AG08395 (cell line): ENCODE measurements at regions not wholly inside any gene's neighbourhood (a gene's known extent, or its start where the extent isn't known, plus 50 kb on each side); places are given as distances from the start of the nearest gene placed in this dataset.
A peak's percentile ranks its signal among the peaks of the same experiment; 100 is the strongest.
"Not testable (repeated sequence)": the region's sequence is repeated elsewhere in the genome, so short reads cannot be mapped to it uniquely, and the experiment has no call there.

Source experiments
- DNase-seq: peaks from one replicate; pipeline ENCODE4 v3.0.0; 2012; ENCODE audit warnings: mixed read lengths, low spot score

- DNase-seq, result no peak
These were observed 206.1 kb upstream of the GADL1 start for GRCh38 chr3:31100519-31100918.

- DNase-seq, result not testable (repeated sequence)
These were observed 206.8 kb upstream of the GADL1 start for GRCh38 chr3:31101285-31101684.

GRCh38 chr3:31102196-31102879 lies 207.9 kb upstream of the GADL1 start:
- DNase-seq, result no peak

- no peak for DNase-seq
These were observed 208.7 kb upstream of the GADL1 start for GRCh38 chr3:31103181-31103580.

GRCh38 chr3:31103623-31104180 lies 209.2 kb upstream of the GADL1 start:
- DNase-seq, result no peak

GRCh38 chr3:31105011-31105410 lies 210.6 kb upstream of the GADL1 start:
- no peak for DNase-seq

GRCh38 chr3:31105438-31106077 lies 211.1 kb upstream of the GADL1 start:
- peak; percentile 88 for DNase-seq

GRCh38 chr3:31106204-31106603 lies 211.7 kb upstream of the GADL1 start:
- DNase-seq, result peak; percentile 75

- no peak for DNase-seq
These were observed 212.5 kb upstream of the GADL1 start for GRCh38 chr3:31106912-31107311.

GRCh38 chr3:31114929-31115283 lies 220.4 kb upstream of the GADL1 start:
- DNase-seq, result no peak

- DNase-seq, result not testable (repeated sequence)
These were observed 221.1 kb upstream of the GADL1 start for GRCh38 chr3:31115531-31115930.

- DNase-seq, result peak; percentile 18
These were observed 222.2 kb upstream of the GADL1 start for GRCh38 chr3:31116651-31117050.

GRCh38 chr3:31117854-31118253 lies 223.4 kb upstream of the GADL1 start:
- DNase-seq, result no peak

- DNase-seq, result no peak
These were observed 229.9 kb upstream of the GADL1 start for GRCh38 chr3:31124373-31124772.

- DNase-seq, result no peak
These were observed 231.1 kb upstream of the GADL1 start for GRCh38 chr3:31125413-31126020.

- DNase-seq, result no peak
These were observed 234.8 kb upstream of the GADL1 start for GRCh38 chr3:31129241-31129640.

- peak; percentile 50 for DNase-seq
These were observed 237.8 kb upstream of the GADL1 start for GRCh38 chr3:31132132-31132769.

GRCh38 chr3:31133541-31133940 lies 239.1 kb upstream of the GADL1 start:
- no peak for DNase-seq

- no peak for DNase-seq
These were observed 241.1 kb upstream of the GADL1 start for GRCh38 chr3:31135546-31135945.

- no peak for DNase-seq
These were observed 243.4 kb upstream of the GADL1 start for GRCh38 chr3:31137718-31138465.

- no peak for DNase-seq
These were observed 246.0 kb upstream of the GADL1 start for GRCh38 chr3:31140470-31140869.

GRCh38 chr3:31142139-31142538 lies 247.7 kb upstream of the GADL1 start:
- DNase-seq, result no peak
